ENCODE measurements at regions not wholly inside any gene's neighbourhood (a gene's known extent, or its start where the extent isn't known, plus 50 kb on each side); places are given as distances from the start of the nearest gene placed in this dataset.

DNA sequence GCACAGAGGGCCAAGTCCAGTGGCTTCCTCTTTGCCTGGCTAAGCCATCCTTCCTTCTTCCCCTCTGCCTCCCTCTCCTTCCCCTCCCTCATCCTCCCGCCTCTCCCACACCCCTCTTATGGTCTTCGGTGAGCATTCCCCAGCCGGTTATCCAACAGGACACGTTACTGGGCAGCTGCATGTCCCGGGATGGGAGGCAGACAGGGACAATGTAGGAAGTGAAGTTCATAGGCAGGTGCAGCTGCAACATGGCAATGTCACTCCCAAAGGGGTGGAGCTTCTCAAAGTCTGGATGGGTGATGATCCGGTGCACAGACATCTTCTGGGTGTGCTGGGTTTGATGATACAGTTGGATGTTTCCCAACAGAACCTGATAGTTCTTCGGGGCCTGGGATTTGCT lies 71.4 kb upstream of the SPTLC1 start:
- Histone ChIP-seq H2BK12ac (ENCODE audit: low read depth, low read length) (no peak overlapping the region), H3K79me2 (ENCODE audit: control insufficient read depth in 1 of 2, insufficient read depth in 2 of 2, low read length in 2 of 2) (no peaks in the 10 kb centered on the region), H3K4me3 (ENCODE audit: extremely low read depth in 1 of 4, insufficient read depth in 2 of 4, low read depth in 3 of 4, low read length in 4 of 4) (no peak overlapping the region), H3K27ac (ENCODE audit: low read depth, low read length) (no peak overlapping the region), H3K56ac (replicated peaks; ENCODE audit: insufficient read length, low read depth, low read length) (no peak overlapping the region), H4K91ac (replicated peaks; ENCODE audit: insufficient read length, low read length) (no peak overlapping the region), H3K14ac (ENCODE audit: insufficient read length) (no peak overlapping the region), H3K4ac (replicated peaks; ENCODE audit: insufficient read length, low read depth, low read length) (no peak overlapping the region), H3K18ac (ENCODE audit: extremely low read depth, low read length) (no peak overlapping the region), H2BK20ac (ENCODE audit: low read length) (no peak overlapping the region), H3K79me1 (ENCODE audit: low read depth, low read length) (no peaks in the 10 kb centered on the region), H3K4me2 (ENCODE audit: insufficient read depth in 1 of 2, low read depth in 2 of 2, low read length in 2 of 2) (no peak overlapping the region), H4K5ac (ENCODE audit: insufficient read length, low read depth, low read length) (no peak overlapping the region), H2BK5ac (ENCODE audit: low read depth, low read length) (no peak overlapping the region), H2AFZ (ENCODE audit: low read length) (no peak overlapping the region), H3K9ac (replicated peaks in 1 of 4; ENCODE audit: extremely low read depth in 1 of 4, low read depth in 3 of 4, low read length in 3 of 4) (no peak overlapping the region), H3K23me2 (ENCODE audit: low read depth, low read length) (peaks cover 7% of the 10 kb centered on the region; the same call in 1 of the 2 replicates), H3K4me1 (replicated peaks in 1 of 4; ENCODE audit: control insufficient read depth in 3 of 4, insufficient read depth in 4 of 4, low read length in 3 of 4) (peaks cover 0 to 4% (median 0%) of the 10 kb centered on the region in 4 experiments; a peak in 1 of 7 replicates), H3K9me3 (ENCODE audit: insufficient read depth in 2 of 2, low read depth in 1 of 2, low read length in 1 of 2) (0 out of 4 replicates have a peak, but pooled peaks cover 0 to 5% of the 10 kb centered on the region in 2 experiments), H2AK5ac (ENCODE audit: low read depth, low read length) (no peak overlapping the region), H3K23ac (ENCODE audit: insufficient read length) (no peak overlapping the region), H4K20me1 (replicated peaks in 1 of 2; ENCODE audit: control insufficient read depth in 1 of 2, insufficient read depth in 2 of 2, low read length in 2 of 2) (no peaks in the 10 kb centered on the region), H4K8ac (ENCODE audit: extremely low read depth, insufficient read depth, low read length) (no peak overlapping the region), H3K36me3 (ENCODE audit: control insufficient read depth in 2 of 4, insufficient read depth in 4 of 4, low read length in 3 of 4) (no peaks in the 10 kb centered on the region), H2BK120ac (replicated peaks; ENCODE audit: low read depth, low read length) (no peak overlapping the region), H3K27me3 (replicated peaks in 1 of 4; ENCODE audit: control insufficient read depth in 3 of 4, extremely low read depth in 1 of 4, insufficient read depth in 3 of 4, low read length in 3 of 4) (peaks cover 0 to 1% (median 0%) of the 10 kb centered on the region in 4 experiments; a peak in 1 of 7 replicates), H2BK15ac (ENCODE audit: low read length) (no peak overlapping the region)
- CTCF ChIA-PET (ENCODE audit: partially characterized antibody), result interaction anchor here (0.6 to 3.2 kb wide), 6 partner anchors 10 to 286 kb away, joined by 3 to 30 read pairs (median 3); no protein-coding TSS in a partner anchor
- WGBS, 2 experiments (ENCODE audit: extremely low coverage in 1 of 2, insufficient coverage in 1 of 2, insufficient read length in 1 of 2, insufficient replicate concordance in 2 of 2, low coverage in 1 of 2, low lambda C conversion rate in 2 of 2, missing lambda C conversion rate in 1 of 2), result 97% methylated on average over 7 of the region's 7 CpGs; no CpG with 5 or more reads in 1 of the 2 experiments
- POLR2A ChIA-PET (ENCODE audit: partially characterized antibody), result no interaction called here
- DNase-seq (ENCODE audit: low read depth in 1 of 2, low spot score in 2 of 2), result no peak
- FAIRE-seq, result no peak
- TF ChIP-seq RBBP5 (IDR thresholded peaks at IDR 0.05; ENCODE audit: borderline replicate concordance, low read depth, low read length) (no peak), SP1 (IDR thresholded peaks at IDR 0.05; ENCODE audit: low read depth, low read length) (no peak), CEBPB (IDR thresholded peaks at IDR 0.05; ENCODE audit: low read depth, low read length) (no peak), RXRA (IDR thresholded peaks at IDR 0.05; ENCODE audit: insufficient read depth, low read depth, low read length) (no peak), E2F6 (IDR thresholded peaks at IDR 0.05) (no peak), EP300 (IDR thresholded peaks at IDR 0.05; ENCODE audit: borderline replicate concordance in 1 of 2, low read depth in 2 of 2, low read length in 2 of 2) (no peak), ASH2L (IDR thresholded peaks at IDR 0.05; ENCODE audit: low read length) (no peak), KDM4A (IDR thresholded peaks at IDR 0.05; ENCODE audit: low read depth, low read length, severe bottlenecking) (no peak), RNF2 (IDR thresholded peaks at IDR 0.05; ENCODE audit: borderline replicate concordance, low read depth, low read length, missing control alignments, poor library complexity, severe bottlenecking) (no peak)
- TF ChIP-seq, protein P1, sequence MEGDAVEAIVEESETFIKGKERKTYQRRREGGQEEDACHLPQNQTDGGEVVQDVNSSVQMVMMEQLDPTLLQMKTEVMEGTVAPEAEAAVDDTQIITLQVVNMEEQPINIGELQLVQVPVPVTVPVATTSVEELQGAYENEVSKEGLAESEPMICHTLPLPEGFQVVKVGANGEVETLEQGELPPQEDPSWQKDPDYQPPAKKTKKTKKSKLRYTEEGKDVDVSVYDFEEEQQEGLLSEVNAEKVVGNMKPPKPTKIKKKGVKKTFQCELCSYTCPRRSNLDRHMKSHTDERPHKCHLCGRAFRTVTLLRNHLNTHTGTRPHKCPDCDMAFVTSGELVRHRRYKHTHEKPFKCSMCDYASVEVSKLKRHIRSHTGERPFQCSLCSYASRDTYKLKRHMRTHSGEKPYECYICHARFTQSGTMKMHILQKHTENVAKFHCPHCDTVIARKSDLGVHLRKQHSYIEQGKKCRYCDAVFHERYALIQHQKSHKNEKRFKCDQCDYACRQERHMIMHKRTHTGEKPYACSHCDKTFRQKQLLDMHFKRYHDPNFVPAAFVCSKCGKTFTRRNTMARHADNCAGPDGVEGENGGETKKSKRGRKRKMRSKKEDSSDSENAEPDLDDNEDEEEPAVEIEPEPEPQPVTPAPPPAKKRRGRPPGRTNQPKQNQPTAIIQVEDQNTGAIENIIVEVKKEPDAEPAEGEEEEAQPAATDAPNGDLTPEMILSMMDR (IDR thresholded peaks at IDR 0.05; ENCODE audit: control extremely low read depth in 1 of 3, insufficient read depth in 1 of 3, low read depth in 1 of 3, low read length in 3 of 3), result no peak

All from H1 (cell line).